HG03139 (cell line): ENCODE measurements at regions not wholly inside any gene's neighbourhood (a gene's known extent, or its start where the extent isn't known, plus 50 kb on each side); places are given as distances from the start of the nearest gene placed in this dataset.
"Not testable (repeated sequence)": the region's sequence is repeated elsewhere in the genome, so short reads cannot be mapped to it uniquely, and the experiment has no call there.

Experiments
- ATAC-seq: cut with Tn5 transposase; IDR thresholded peaks from one replicate; pipeline ENCODE4 v1.9.1; 2021; ENCODE audit not compliant: unreplicated experiment

DNA sequence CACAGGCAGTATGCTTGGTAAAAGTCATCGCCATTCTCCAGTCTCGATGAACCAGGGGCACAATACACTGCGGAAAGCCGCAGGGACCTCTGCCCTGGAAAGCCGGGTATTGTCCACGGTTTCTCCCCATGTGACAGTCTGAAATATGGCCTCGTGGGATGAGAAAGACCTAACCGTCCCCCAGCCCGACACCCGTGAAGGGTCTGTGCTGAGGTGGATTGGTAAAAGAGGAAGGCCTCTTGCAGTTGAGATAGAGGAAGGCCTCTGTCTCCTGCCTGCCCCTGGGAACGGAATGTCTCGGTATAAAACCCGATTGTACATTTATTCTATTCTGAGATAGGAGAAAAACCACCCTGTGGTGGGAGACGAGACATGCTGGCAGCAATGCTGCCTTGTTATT, 149.1 kb downstream of the TMEM121 start:
- ATAC-seq = not testable (repeated sequence)

DNA sequence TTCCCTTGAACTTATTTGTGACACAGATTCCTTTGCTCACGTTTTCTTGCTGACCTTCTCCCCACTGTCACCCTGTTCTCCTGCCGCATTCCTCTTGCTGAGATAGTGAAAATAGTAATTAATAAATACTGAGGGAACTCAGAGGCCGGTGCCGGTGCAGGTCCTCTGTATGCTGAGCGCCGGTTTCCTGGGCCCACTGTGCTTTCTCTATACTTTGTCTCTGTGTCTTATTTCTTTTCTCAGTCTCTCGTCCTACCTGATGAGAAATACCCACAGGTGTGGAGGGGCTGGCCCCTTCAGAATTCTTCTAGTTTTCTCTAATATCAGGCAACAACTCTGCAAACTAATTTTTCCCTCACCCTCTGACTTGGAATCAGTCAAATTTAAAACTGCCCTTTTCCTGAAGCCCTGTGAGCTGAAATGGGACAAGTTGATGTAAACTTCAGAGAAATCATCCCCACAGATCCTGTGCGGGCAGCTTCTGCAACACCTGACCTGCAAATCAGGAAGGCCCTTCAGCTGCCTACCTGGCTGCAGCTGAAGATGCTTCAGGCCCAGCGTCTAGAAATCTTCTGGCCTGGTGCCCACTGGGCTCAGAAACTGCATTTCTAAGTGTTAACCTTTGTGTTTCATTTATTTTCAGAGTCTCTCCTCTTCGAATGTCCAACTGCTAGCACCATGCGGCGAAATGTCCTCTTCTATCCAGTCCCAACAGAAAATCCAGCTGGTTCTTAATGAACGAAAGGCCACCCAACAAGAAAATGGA, 149.7 kb downstream of the TMEM121 start:
- ATAC-seq = not testable (repeated sequence)

DNA sequence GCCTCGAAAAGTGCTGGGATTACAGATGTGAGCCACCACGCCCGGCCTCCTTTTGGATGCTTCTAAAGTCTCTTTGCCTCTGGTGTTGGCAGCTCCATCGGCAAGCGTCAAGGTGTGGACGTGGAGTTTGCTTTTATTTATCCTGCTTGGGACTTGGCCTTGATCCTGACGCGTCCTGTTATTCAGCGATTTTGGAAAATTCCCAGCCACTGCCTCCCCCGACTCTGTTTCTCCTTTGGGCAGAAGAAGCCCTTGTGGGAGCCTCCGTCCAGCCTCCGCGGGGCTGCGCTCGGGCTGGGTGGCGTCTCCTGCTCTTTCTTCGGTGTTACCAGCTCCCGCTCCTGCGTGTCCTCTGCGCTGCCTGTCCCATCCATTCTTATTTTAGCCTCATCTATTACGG, 151.7 kb downstream of the TMEM121 start:
- not testable (repeated sequence) for ATAC-seq

DNA sequence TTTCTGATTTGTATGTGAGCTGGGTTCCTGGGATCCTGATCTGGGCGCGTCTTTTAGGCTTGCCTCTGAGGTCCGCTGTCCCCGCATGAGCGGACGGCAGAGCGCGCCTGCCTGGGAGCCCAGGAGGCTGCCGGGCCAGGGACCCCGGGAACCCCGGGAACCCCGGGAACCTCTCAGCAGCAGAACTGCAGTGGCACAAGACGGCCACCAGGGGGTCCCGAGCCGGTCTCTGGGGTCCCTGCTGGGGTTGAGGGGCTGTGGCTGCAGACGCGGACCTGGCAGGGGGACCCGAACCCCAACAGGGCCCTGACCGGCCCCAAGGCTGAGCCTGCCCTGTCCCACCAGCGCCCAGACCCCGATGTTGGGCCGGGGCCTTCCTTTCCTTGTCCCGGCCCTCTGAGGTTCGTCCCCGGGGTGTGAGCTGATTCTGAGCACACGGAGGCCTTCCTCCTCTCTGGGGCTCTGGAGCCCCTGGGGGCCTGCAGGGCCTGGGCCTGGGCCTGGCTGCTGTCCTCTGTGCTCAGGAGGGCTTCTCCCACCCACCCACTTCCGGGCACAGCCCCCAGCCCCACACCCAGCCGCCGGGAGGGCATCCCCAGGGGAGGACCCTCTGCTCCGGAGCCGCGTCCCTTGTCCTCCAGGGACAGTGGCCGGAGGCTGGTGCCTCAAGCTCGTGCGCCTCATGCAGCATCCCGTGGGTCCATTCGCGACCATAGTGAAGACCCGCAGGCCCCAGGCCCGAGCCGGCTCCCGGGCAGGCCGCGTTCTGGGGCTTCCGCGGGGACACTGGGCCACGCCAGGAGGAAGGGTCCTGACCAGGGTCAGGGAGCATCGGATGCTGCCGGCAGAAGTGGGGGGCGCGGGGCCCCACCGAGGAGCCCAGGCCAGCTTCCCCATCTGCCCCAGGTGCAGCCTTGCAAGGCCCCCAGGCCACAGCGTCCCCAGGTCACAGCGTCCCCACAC, 152.9 kb downstream of the TMEM121 start:
- ATAC-seq = not testable (repeated sequence)

DNA sequence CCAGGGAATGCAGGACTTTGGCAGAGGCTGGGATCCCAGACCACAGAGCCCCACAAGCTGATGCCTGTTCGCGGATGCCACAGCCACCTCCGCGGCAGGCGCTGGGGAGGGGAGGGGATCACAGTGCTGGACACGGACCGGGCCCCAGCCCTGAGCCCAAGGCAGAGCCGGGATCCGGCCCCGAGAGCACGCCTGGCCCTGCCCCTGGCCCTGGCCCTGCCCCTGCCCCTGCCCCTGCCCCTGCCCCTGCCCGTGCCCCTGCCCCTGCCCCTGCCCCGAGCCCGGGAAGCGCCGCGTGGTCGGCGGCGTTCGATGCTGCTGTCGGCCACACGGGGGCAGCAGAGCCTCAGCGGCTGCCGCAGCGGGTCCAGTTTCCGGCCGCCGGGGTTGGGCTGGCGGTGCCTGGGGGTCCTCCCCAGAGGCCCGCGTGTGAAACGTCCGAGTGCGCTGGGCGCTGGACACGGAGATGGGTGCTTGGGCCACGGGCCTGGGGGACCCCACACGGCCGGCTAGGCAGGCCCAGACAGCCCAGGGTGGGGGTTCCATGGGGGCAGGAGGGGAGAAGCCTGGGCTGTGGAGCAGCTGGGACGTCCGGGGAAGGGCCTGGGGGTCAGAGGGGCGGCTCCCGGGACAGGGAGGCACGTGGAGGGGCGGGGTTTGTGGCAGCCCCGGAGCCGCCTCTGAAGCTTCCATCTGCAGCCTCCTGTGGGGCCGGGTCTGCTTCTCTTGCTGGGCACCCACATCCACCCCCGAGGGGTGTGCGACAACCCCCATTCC, 153.8 kb downstream of the TMEM121 start:
- ATAC-seq = peak; percentile 46

DNA sequence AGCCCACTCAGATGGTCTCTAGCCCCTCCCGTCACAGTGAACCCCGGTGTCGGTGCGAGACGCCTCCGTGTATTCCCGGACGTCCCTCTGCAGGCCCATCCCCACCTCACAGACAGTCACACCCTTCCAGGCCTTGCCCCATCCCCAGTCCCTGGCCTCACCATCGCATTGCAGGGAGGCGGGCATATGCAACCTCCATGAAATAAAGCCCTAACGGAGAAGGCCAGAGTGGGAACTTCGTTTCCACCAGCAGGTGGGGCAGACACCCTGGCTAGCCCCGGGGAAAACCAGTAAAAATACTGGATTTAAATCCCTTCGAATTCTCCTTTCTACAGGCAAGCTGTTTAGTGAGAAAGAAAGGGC, 154.3 kb downstream of the TMEM121 start:
- peak; percentile 27 for ATAC-seq

DNA sequence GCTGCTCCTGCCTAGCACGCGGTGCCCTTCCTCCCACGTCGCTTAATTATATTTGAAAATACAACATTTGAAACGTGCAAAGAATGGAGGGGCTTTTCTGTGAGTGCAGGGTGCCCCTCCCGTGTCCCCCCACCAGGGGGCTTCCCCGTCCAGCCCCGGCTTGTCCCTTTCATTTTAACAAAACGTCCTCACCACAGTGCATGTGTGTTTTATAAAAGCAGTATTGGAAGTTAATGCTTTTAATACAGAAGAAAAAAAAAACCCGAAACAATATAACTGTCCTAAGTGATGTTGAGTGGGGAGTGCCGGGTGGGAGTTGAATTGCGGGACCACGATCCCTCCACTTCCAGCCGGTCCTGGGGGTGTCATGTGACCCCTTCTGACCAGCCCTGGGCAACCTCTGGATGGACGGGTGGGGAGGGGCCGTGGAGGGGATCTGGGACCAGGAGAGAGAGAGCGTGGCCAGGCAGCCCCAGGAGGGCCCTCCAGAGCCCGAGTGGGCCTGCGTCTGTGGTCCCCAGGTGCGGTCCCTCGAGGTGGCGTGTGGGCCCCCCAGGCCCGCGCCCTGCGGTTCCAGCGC, 155.3 kb downstream of the TMEM121 start:
- not testable (repeated sequence) for ATAC-seq

DNA sequence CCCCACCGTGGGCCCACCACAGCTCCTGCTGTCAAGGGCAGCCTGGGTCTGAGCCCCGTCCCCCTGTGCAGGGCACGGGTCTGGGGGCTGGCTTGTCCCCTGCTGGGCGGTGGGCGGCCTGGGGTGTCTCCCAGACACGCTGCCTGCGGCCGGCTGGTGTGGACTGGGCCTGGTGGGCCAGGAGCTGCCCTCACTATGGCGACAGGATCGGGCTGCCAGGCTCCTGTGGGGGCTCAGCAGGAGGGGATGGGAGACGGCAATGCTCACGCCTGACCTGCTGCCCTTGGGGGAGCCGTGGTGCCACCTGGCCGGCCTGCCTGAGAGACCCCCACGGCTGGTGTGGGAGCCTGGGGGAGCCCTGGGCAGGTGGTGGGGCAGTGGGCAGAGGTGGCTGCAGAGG, 156.1 kb downstream of the TMEM121 start:
- not testable (repeated sequence) for ATAC-seq

DNA sequence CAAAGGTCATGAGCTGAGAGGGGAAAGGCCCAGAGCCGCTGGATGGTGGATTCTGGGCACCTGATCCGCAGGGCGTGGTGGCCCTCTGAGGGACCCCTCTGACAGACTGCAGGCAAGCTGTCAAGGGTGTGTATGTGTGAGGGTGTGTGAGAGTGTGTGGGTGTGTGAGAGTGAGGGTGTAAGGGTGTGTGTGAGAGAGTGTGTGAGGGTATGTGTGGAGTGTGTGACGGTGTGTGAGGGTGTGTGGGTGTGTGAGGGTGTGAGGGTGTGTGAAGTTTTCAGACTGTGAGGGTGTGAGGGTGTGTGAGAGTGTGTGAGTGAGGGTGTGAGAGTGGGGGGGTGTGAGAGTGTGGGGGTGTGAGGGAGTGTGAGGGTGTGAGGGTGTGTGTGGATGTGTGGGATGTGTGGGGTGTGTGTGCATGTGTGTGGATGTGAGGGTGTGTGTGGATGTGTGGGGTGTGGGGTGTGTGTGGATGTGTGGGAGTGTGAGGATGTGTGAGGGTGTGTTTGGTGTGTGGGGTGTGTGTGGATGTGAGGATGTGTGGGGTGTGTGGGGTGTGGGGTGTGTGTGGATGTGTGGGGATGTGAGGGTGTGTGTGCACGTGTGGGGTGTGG, 156.7 kb downstream of the TMEM121 start:
- ATAC-seq = no peak

DNA sequence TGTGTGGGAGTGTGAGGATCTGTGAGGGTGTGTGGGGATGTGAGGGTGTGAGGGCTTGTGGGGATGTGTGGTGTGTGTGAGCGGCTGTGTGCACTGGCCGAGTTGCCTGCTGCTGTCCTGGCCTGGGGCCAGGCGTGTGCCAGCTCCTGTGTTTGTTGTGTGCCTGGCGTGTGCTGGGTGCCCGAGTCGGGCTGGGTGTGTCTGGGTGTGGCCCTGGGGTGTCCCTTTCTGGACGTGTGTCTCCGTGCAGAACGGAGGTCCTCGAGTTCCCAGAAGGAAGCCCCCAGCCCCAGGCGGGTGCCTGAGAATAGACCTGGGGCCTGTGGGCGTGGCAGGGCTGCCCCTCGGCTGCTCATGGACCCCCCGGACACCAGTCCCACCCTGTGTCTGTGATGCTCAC, 157.7 kb downstream of the TMEM121 start:
- not testable (repeated sequence) for ATAC-seq

DNA sequence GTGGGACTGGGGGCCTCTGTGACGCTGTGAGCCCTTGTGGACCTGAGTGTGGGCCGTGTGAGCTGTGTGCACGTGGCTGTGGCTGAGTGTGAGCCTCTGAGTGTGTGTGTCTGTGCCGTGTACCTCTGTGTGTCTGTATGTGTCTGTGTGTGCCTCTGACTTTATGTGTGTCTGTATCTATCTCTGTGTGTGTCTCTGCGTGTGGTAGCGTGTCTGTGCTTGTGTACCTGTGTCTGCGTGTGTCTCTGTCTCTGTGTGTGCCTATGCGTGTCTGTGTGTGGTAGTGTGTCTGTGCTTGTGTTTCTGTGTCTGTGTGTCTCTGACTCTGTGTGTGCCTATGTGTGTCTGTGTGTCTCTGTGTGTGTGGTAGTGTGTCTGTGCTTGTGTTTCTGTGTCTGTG, 158.2 kb downstream of the TMEM121 start:
- not testable (repeated sequence) for ATAC-seq

DNA sequence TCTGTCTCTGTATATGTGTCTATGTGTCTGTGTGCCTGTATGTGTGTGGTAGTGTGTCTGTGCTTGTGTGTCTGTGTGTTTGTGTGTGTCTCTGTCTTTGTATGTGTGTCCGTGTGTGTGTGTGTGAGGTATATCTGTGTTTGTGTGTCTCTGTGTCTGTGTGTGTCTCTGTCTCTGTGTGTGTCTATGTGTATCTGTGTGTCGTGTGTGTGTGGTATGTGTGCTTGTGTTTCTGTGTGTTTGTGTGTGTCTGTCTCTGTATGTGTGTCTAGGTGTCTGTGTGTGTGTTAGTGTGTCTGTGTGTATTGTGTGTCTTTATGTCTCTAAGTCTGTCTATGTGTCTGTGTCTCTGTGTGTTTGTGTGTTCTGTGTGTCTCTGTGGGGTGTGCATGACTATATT, 158.6 kb downstream of the TMEM121 start:
- ATAC-seq = no peak

DNA sequence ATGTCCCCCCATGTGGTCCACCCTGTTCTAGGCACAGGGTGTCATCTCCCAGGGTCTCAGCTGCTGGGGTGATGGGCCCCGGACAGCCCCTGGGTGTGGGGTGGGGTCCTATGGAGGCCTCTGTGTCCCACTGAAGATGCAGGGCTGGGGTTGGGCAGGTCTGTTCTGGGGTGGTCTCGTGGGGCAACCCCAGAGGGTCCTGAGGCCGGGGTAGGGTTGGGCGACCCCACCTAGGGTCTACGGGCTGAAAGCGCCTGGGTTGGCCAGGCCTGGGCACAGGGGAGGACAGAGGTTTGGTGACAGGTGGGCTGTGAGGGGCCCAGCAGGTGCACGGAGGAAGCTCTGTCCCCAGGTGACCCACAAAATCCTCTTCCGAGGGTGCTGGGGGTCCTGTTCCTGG, 159.2 kb downstream of the TMEM121 start:
- not testable (repeated sequence) for ATAC-seq

DNA sequence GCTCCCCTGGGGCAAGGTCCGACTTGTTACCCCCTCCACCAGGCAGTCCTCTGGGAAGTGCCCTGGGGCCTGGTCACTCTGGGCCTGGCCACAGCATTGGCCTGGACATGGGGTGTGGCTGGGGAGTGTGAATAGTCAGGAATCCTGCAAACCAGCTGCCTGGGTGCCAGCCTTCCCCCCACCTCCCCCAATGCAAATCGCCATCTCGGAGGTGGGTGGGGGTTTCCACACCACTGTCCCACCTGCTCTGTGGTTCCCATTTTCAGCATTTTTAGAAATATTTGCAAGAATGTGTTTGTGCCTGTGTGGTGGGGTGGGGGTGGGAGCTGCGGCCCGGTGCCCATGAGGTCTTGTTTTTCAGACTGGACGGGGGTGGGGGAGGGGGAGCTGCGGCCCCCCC, 159.7 kb downstream of the TMEM121 start:
- peak; percentile 22 for ATAC-seq

DNA sequence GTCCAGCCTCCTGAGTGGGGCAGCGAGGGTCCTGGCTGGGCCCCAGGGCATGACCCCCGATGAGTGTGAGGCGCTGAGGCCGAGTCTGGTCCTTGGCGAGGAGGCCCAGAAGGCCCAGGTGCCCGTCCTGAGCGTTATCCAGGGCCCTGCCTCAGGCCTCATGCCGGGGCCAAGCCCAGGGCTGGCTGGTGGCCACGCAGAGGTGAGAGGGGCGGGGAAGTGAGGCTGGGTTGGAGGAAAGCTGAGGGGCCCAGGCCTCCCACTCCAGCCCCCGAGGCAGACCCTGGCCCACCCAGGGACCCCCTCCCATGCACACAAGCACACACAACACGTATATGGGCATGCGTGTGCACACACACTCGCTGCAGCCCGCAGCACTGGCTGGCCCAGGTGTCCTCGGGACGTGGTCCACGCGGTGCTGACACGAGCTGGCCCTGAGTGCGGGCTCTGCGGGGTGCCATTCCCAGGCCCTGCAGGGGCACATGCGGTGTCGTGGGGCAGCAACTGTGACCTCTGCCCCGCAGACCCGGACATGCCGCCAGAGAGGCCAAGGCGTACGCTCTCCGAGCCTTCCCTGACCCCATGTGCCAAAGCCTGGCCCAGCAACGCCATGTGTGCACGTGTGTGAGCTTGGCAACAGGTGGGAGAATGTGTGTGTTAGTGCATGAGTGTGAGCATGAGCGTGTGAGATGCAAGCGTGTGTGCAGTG, 160.2 kb downstream of the TMEM121 start:
- ATAC-seq = peak; percentile 9

DNA sequence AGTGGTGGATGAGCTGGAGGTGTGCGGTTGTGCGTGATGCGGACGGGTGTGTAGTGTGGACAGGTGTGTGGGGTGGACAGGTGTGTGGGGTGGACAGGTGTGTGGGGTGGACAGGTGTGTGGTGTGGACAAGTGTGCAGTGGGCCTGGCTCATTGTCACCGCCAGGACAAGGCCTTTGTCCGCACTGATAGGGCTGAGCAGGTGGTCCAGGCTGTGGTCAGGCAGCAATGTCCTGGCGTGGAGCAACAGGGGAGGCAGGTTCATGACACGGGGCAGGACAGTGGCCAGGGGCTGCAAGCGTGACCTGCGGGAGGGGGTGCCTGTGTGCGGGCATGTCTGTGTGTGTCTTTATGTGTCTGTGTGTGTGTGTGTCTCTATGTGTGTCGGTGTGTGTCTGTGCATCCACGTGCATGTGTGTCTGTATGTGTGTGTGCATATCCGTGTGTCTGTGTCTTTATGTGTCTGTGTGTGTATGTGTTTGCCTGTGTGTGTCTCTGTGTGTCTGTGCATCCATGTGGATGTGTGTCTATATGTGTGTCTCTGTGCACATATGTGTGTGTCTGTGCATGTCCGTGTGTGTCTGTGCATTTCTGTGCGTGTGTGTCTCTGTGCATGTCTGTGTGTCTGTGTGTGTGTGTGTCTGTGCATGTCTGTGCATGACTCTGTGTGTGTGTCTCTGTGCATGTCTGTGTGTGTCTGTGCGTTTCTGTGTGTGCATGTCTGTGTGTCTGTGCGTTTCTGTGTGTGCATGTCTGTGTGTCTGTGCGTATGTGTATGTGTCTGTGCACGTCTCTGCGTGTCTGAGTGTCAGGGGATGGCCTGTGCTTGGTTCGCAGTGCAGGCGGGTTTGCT, 161.0 kb downstream of the TMEM121 start:
- not testable (repeated sequence) for ATAC-seq

DNA sequence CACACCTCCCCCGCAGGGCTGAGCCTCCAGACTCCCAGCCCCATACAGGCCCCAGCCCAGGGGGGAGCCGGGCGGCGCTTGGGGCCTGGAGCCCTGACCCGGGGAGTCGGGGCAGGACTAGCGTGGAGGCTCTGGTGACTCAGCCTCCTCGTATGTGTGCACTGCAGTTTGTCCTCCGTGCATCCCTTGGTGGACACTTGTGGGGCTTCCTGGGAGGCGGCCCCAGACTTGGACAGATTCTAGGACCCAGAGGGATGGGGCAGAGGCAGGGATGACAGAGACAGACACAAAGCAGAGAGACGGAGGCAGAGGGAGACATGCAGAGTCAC, 161.6 kb downstream of the TMEM121 start:
- not testable (repeated sequence) for ATAC-seq

DNA sequence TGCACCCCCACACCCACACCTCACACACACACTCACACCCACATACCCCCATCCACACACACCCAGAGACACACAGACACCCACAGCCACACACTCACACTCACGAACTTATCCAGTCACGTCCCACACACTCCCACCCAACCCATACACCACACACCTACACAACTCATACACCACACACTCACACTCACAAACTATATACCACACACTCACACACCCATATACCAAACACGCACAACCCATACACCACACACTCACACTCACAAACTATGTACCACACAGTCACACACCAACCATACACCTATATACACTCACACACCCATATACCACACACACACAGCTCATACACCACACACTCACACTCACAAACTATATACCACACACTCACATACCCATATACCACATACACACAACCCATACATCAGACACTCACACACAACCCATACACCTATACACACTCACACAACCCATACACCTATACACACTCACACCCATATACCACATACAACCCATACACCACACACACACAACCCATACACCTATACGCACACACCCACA, 162.4 kb downstream of the TMEM121 start:
- not testable (repeated sequence) for ATAC-seq

DNA sequence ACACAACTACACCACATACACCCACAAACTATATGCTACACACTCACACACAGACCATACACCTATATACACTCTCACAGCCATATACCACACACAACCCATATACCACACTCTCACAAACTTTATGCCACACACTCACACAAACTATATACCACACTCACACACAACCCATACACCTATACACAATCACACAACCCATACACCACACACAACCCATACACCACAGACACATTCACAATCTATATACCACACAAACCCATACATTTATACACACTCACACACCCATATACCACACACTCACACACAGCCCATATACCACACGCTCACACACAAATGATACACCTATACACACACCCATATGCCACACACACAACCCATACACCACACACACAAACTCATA, 163.3 kb downstream of the TMEM121 start:
- no peak for ATAC-seq
